C4-2B (cell line): ENCODE measurements at regions not wholly inside any gene's neighbourhood (a gene's known extent, or its start where the extent isn't known, plus 50 kb on each side); places are given as distances from the start of the nearest gene placed in this dataset.
"Not testable (repeated sequence)": the region's sequence is repeated elsewhere in the genome, so short reads cannot be mapped to it uniquely, and the experiment has no call there.

ENCODE experiments used
- ZFX ChIP-seq: fragments of 450-650 bp; IDR thresholded peaks from 2 replicates; pipeline ENCODE4 v1.6.1; 2017
- TF ChIP-seq, protein P1 (sequence below): fragments of 450-650 bp; conservative IDR thresholded peaks from 2 replicates; pipeline ENCODE4 v1.5.1; 2017; ENCODE audit warnings: mild to moderate bottlenecking

DNA sequence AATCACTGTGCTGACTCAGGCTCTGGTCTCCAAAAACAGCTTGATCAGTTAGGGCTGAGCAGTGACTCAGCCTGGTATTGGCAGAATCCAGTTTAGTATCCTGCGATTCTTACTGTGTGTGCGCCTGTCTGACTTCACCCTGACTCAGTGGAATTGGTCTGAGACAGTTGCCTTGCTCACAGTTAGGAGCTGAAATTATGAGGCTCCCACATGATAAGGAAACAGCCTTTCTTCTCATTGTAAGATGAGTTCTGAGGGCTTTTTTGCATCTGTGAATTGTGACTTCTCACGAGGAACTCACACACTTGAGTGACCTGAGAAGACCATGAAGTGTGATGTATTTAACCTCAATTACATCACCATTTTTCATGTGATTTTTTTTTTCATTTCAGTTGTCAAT, 1282.4 kb downstream of the RPIA start:
- TF ChIP-seq, protein P1, sequence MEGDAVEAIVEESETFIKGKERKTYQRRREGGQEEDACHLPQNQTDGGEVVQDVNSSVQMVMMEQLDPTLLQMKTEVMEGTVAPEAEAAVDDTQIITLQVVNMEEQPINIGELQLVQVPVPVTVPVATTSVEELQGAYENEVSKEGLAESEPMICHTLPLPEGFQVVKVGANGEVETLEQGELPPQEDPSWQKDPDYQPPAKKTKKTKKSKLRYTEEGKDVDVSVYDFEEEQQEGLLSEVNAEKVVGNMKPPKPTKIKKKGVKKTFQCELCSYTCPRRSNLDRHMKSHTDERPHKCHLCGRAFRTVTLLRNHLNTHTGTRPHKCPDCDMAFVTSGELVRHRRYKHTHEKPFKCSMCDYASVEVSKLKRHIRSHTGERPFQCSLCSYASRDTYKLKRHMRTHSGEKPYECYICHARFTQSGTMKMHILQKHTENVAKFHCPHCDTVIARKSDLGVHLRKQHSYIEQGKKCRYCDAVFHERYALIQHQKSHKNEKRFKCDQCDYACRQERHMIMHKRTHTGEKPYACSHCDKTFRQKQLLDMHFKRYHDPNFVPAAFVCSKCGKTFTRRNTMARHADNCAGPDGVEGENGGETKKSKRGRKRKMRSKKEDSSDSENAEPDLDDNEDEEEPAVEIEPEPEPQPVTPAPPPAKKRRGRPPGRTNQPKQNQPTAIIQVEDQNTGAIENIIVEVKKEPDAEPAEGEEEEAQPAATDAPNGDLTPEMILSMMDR, result not testable (repeated sequence)
- TF ChIP-seq ZFX, result not testable (repeated sequence)
